GM21576 (cell line): ENCODE measurements at regions not wholly inside any gene's neighbourhood (a gene's known extent, or its start where the extent isn't known, plus 50 kb on each side); places are given as distances from the start of the nearest gene placed in this dataset.
"Not testable (repeated sequence)": the region's sequence is repeated elsewhere in the genome, so short reads cannot be mapped to it uniquely, and the experiment has no call there.

Experiments
- ATAC-seq: cut with Tn5 transposase; IDR thresholded peaks from one replicate; pipeline ENCODE4 v1.9.1; 2021; ENCODE audit warnings: mild to moderate bottlenecking, moderate library complexity; ENCODE audit not compliant: unreplicated experiment

DNA sequence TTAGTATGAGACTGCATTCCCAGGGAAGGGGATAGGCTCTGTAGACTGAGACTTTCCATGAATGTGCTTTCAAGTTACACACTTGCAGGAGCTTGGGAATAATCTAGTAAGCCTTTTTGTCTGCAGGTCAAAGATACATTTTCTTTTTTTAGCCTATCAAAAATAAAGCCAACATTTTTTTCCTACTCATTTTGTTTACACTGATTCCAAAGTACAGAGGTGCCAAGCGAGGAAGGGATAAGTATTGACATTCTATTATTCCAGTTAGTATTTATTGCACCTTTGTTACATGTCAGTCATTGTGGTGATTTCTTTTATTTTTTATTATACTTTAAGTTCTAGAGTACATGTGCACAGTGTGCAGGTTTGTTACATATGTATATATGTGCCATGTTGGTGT lies 413.0 kb upstream of the CHORDC1 start:
- ATAC-seq: no peak

DNA sequence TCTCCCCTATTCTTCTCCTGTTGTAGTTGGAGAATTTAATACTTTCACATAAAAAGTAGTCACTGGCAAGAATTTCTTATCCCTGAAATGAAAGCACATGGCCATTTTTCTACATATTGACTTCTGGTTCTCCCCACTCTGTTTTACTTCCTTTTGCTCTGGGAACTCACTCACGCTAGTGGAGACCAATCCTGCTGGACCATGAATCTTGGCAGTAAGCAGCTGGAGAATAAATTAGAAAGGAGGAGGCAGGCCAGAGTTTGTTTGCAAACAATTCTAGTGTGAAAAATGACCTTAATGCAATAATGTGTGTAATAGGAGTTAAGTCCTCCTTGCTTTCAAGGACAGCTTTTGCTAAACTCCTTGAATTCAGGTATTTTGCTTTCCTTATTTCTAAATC lies 412.3 kb upstream of the CHORDC1 start:
- no peak for ATAC-seq

DNA sequence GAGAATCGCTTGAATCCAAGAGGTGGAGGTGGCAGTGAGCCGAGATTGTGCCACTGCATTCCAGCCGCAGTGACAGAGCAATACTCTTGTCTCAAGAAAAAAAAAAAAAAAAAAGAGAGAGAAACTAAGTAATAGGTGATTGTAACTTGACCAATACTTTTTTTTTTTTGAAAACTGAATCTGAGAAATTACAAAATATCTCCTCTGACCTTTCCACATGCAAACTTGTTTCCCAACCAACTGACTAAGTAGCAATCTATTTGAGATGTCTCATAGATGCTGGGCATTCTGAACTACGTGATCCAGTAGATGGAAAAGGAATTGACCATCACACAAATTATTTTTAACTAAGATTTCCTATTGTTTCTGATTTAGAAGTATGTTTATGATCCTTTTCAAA lies 407.3 kb upstream of the CHORDC1 start:
- no peak for ATAC-seq

DNA sequence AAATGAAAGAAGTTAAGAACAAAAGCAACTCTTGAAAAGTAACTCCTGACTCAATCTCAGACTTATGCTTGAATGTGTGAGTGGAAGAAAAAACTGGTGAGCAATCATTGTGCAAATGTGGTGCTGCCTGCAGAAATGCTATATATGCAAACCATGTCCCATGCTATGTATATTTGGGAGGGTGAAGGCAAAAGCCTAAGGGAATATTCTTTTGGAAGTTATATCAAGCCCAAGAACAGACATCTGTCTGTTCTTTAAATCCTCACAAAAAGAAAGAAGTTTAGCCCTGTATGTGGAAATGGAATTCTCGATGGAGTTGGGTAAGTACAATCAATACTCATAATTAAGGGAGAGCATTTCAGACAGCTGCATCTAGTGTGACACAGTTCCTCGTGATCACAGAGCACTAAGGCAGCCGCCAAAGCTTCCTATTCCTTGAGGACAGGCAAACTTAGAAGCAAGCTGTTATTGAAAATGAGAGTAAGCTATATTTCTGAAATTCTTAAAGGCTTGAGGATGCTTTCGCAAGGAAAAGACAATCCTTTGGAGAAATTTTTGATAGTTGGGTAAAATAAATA lies 406.5 kb upstream of the CHORDC1 start:
- ATAC-seq: no peak

DNA sequence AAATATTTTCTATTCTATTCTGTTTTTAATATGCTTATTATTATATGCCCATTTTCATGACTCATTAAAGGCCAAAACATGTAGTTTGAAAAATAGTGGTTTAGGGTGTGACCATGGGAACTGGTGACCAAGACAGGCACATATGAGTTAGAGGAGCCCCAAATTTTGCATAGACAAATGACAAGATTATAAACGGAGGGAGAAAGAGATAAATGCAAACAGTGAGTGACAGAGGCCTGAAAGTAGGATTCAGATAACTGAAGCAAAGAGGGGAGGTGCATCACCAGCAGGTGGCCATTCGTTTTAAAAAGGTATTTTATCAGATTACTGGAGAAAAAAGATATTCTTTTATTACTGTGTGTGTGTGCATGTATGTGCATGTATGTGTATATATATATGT lies 391.5 kb upstream of the CHORDC1 start:
- no peak for ATAC-seq

DNA sequence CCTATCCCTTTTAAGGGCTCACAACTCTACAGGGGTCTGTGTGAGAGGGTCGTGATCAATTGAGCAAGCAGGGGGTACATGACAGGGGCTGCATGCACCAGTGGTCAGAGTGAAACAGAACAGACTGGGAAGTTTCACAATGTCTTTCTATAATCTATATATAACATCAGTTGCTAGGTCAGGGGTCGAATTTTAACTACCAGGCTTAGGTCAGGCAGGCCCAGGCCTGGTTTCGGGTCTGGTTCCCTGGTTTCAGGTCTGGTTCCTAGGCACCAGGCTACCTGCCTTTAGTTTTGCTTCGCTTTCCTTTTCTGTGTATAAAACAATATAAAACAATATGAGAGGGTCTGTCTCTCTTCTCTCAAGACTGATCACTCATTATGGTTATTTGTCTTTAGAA lies 390.2 kb upstream of the CHORDC1 start:
- not testable (repeated sequence) for ATAC-seq

DNA sequence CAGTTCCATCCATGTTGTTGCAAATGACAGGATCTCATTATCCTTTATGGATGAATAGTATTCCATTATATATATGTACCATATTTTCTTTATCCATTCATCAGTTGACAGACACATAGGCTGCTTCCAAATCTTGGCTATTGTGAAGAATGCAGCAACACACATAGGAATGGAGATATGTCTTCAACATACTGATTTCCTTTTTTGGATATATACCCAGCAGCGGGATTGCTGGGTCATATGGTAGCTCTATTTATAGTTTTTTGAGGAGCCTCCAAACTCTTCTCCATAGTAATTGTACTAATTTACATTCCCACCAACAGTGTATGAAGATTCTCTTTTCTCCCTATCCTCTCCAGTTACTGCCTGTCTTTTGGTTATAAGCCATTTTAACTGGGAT lies 383.9 kb upstream of the CHORDC1 start:
- ATAC-seq: no peak

DNA sequence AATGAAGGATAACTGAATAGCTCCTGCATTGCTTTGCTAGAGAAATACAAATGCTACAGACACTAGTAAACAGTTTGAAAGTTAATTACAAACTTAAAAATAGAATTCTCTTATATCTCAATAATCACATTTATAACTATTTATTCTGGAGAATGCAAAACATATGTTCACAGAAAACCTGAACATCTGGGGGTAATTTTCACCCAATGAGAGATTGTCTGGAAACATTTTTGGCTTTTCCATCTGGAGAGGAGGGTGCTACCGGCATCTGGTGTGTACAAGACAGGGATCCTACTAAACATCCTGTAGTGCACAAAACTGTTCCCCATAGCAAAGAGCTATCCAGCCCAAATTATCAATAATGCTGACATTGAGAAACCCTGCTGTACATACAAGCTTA lies 378.4 kb upstream of the CHORDC1 start:
- no peak for ATAC-seq

DNA sequence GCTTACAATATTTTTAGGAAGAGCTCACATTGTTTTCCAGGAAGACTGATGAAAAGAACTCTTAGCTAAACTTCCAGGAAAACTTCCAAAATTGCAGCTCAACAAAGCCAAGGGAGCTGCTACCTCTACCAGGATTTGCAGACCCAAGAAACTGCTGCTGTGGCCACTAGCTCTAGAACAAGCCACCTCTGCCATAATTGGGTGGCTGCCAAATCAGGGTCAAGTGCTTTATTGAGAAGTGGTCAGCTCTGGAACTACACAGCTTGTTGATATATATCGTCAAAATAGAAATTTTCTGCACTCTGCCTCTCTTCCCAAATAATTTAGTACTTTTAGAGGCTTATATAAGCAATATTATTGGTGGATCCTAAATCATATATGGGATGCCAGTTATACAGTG lies 371.8 kb upstream of the CHORDC1 start:
- ATAC-seq: no peak

DNA sequence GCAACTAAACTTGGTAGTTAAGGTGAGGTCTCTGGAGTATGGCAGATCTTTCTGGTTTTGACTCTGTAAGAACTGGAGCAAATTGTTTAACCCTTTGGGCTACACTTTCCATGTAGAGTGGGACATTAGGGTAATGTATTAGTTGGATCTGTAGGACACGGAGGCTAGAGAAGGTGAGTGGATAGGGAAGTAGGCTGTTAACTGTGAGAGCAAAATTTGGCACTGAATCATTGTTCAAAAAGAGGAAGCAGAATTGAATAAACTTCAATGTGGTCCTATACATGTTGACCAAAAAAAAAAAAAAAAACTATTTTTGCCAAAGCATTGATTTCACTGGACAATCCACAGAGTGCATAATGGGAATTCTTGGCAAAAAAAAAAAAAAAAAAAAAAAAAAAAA lies 370.2 kb upstream of the CHORDC1 start:
- no peak for ATAC-seq

DNA sequence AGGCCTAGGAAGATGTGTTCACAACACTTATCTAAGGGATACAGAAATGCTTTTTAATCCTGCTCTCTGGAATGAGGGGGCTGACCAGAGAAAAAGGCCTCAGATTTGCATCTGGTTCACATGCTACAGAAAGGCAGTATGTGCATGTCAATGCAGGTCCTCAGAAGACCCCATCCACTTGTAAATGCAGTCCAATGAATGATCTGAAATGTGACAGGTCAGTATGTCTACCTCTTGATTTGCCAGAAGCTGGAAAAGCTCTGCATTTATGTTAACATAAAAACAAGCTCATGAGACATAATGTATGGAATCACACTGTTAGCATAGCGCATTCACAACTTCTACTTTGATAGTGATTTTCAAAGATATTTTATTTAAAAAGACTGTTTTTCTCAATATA lies 367.4 kb upstream of the CHORDC1 start:
- ATAC-seq: no peak

DNA sequence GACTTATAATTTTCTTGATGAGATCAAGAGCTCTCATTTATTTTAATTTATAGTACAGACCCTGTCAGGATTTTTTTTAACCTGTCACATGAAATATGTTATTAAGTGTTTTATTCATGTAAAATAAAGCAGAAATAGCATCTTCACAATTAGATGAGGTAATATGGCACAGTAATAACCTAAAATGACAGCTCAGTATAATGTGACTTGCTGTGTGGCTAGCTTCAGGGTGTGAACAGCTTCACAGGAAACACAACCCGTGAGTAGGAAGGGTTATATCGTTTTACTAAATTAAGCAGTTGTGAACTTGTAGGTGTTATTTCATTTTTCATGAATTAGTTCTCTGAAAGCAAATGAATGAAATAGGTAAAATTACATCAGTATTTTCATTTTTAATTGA lies 366.9 kb upstream of the CHORDC1 start:
- no peak for ATAC-seq

DNA sequence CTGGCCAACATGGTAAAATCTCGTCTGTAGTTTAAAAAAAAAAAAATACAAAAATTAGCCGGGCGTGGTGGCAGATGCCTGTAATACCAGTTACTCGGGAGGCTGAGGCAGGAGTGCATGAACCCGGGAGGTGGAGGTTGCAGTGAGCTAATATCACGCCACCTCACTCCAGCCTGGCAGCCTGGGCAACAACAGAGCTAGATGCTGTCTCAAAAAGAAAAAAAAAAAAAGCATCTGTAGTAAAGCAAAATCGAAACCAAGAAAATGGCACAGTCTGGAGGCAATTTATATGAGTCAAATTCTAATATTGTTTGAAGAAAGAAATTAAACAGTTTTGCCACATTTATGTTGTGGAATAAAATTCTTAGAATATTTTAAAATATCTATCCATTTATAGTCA lies 365.0 kb upstream of the CHORDC1 start:
- no peak for ATAC-seq

DNA sequence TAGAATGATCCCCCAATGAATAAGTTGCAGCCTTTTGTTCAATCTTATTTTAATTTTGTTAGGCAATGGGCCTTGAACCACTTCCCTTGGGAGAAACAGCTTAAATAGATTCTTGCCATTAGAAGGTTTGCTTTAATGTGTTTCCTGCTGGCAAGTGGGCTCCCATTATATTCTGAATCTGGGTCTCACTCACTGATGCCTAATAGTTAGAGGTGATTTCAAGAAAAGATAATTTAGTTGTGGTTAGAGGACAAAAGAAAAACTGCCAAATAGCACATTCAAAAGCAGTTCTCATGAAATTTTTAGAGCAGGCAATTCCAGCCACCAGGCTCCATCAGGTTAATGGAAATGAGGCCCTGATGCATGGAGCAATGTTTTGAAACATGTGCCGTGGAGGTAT lies 362.6 kb upstream of the CHORDC1 start:
- no peak for ATAC-seq

DNA sequence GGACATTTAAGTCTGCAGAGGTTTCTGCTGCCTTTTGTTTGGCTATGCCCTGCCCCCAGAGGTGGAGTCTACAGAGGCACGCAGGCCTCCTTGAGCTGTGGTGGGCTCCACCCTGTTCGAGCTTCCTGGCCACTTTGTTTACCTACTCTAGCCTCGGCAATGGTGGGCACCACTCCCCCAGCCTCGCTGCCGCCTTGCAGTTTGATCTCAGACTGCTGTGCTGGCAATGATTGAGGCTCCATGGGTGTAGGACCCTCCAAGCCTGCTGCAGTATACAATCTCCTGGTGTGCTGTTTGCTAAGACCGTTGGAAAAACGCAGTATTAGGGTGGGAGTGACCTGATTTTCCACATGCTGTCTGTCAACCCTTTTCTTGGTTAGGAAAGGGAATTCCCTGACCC lies 360.1 kb upstream of the CHORDC1 start:
- not testable (repeated sequence) for ATAC-seq

DNA sequence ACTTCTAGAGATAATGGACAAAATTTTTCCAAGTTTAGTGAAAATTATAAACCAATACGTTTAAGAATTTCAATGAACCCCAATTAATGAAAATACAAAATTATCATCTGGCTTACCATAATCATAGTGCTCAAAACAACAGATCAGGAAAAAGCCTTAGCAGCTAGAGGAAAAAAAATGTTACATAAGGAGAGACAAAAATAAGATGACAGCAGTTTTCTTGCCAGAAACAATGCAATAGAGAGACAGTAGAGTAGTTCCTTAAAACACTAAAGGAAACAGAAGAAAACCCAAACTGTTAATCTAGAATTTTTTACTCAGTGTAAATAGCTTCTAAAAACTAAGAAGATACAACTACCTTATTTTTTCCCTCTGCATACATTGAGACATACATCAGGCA lies 341.7 kb upstream of the CHORDC1 start:
- ATAC-seq: no peak

DNA sequence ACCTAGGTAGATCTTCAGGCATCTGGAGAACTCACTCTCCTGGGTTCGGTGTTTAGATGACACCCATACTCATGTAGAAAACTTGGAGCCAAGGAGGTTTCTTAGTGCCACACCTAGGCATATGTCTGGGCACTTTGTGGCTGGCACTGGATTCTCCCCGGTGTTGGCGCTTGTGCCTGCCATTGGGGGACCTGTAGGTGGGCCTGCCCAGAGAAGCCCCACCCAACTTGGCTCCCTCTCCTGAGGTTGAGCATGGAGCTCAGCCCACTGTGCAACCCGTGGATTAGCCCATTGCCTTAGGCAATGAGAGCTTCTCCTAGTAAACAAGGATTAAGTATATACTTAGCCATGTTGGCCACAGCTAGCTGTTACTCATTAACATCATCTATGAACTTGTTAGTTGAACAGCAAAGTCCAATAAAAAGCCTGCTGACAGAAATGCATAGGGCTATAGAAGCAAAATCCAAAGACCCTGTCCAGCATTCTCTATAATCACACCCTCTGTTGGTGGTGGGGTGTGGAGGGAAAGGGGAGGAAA lies 335.5 kb upstream of the CHORDC1 start:
- ATAC-seq: no peak

DNA sequence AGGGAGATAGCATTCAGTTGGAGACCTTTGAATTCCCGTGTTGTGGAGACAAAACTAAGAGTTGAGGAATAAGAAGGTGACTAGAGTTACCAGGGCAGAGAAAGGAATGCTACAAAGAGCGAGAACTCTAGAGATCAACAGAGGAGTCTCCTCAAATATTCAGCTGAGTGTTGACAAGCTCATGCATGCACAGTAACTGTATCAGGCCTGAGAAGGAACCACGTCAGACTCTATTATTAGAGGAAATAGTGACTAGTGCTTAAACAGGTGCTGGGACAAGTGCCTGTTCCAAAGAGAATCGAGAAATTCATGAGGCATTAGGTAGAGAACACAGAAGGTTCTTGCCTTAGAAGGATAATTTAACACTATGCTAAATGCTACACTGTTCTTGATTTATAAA lies 333.8 kb upstream of the CHORDC1 start:
- ATAC-seq: no peak

DNA sequence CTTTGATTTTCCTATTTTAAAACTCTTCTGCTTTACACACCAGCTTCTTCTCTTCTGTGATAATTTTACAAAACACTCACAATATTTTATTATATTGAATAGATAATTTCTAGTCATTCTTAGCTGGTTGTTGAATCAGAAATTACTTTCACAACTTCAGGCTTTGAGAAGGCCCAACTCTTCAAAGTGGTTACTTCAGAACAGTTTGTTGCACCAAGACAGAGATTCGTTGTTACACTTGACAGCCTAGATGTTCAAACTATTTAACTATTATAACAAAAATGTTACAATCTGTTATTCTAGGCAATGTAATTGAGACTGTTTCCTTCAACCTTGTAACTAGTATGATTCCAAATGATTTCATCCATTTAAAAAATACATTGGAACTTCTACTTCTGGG lies 333.2 kb upstream of the CHORDC1 start:
- ATAC-seq: no peak

DNA sequence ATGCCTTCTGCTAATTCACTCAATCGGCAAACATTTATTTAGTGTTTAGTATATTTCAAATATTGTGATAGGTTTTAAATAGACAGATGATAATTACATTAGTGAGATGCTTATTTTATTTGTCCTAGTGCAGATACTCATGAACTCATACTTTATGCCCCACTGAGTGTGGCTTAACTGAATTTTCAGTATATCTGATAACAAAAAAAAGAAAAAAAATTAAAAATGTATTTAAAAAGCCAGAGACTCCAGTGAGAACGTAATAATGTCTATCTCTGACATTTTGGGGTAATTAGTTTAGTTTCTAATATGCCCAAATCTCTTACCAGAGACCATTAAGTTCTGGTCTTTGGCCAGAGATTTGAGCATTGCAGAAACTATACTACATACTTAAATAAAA lies 332.6 kb upstream of the CHORDC1 start:
- no peak for ATAC-seq

DNA sequence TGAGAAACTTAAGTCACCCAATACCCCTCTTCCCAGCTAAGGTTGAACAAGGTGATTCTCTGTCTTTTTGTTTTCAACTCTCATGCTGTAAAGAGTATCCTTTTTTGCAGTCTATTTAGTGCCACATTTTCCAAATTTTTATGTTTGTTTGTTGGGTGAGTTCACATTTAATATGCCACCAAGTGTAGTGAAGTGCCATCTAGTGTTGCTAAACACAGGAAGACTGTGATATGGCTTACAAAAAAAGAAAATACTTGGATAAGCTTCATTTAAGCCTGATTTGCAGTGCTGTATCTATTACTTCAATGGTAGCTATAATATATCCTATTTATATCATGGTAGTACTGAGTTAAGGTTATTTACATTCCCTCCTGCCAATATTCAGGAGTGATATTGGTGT lies 319.2 kb upstream of the CHORDC1 start:
- ATAC-seq: no peak

DNA sequence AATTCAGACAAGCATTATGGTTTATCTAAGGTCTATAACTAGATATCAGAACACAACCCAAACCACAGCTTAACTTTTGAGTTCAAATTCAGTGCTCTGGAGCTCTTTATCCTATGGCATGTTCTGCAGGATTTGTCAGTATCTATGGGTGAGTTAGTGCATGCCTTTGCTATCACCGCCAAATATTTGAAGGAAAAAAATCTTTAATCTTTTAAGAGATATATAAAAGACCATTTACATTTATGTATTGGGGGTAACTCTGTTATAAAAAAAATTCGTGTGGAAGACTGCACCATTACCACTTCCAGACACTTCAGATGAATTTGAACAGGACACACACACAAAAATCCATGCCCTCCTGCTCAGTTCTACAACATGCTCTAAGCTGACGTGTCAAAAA lies 313.5 kb upstream of the CHORDC1 start:
- no peak for ATAC-seq

DNA sequence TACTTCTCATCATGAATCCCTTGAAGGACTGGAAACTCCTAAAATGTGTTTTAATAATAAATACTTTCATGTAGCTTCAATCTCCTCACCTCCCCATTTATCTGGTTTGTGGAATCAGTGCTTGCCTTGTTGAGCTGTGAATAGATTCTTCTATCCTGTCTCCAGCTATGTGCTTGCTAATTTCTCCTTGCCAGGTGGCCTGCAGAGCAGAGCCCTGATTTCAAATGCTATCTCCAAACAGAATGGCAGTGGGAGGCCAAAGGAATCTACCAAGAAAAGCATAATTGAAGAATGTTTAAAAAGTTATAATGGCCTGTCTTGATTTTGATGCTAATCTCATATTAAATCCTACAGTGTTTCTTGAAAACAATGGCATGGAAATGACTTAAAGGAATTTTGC lies 309.3 kb upstream of the CHORDC1 start:
- ATAC-seq: no peak

DNA sequence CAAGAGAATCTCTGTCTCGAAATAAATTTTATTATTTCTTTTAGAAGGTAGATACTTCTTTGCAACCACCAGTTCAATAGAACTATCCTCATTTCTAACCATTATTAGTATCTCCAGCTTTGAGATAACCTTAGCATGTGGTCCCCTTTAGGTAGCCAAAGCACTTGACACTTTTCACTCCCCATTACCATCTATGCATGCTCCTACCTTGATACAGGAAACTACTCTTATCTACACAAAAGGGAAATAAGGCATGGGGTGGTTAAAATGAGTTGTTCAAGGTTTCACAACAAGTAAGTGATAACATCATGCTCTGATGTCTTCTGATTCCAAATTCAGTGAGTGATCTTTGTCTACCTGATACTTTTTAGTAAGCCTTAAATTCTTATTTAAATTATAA lies 308.2 kb upstream of the CHORDC1 start:
- ATAC-seq: no peak
